H1 (cell line): ENCODE measurements at regions not wholly inside any gene's neighbourhood (a gene's known extent, or its start where the extent isn't known, plus 50 kb on each side); places are given as distances from the start of the nearest gene placed in this dataset.

Source experiments
- CTCF ChIA-PET: fragments of 300-600 bp; sonication (Branson Sonifier 250); formaldehyde crosslinking; loops from one replicate; lab custom pipeline; 2021; ENCODE audit not compliant: partially characterized antibody; lab: Charles Lee
- POLR2A ChIA-PET: fragments of 300-600 bp; sonication (Branson Sonifier 250); formaldehyde crosslinking; loops from one replicate; lab custom pipeline; 2021; ENCODE audit warnings: inconsistent platforms; ENCODE audit not compliant: partially characterized antibody; lab: Charles Lee
- DNase-seq, 2 experiments: peaks; one replicate each; pipeline versions ENCODE4 v3.0.0 to v3.0.0-alpha.2; 2010 to 2022; ENCODE audit warnings: low spot score in 2 of 2, low read depth in 1 of 2, mixed read lengths in 1 of 2
- FAIRE-seq: peaks from 2 replicates; lab custom pipeline; 2011; peaks lifted over from hg19 to GRCh38; lab: Jason Lieb, UNC
- H2AFZ ChIP-seq: 2 replicates; pipeline ENCODE4 v1.8.1; 2012; ENCODE audit warnings: low read length, inconsistent platforms
- H2AK5ac ChIP-seq: 2 replicates; pipeline ENCODE4 v1.6.1; 2013; ENCODE audit warnings: low read depth, low read length
- H2BK120ac ChIP-seq: replicated peaks from 2 replicates; pipeline ENCODE3; 2013; ENCODE audit warnings: low read depth, low read length, inconsistent platforms
- H2BK12ac ChIP-seq: 2 replicates; pipeline ENCODE4 v1.6.1; 2013; ENCODE audit warnings: low read depth, low read length
- H2BK15ac ChIP-seq: 2 replicates; pipeline ENCODE4 v1.6.1; 2013; ENCODE audit warnings: low read length
- H2BK20ac ChIP-seq: 2 replicates; pipeline ENCODE4 v1.6.1; 2013; ENCODE audit warnings: low read length
- H2BK5ac ChIP-seq: 2 replicates; pipeline ENCODE4 v1.6.1; 2013; ENCODE audit warnings: low read depth, low read length
- H3K14ac ChIP-seq: 2 replicates; pipeline ENCODE4 v1.6.1; 2013; ENCODE audit warnings: inconsistent platforms; ENCODE audit not compliant: insufficient read length
- H3K18ac ChIP-seq: 2 replicates; pipeline ENCODE4 v1.6.1; 2013; ENCODE audit warnings: low read length; ENCODE audit errors: extremely low read depth
- H3K23ac ChIP-seq: 2 replicates; pipeline ENCODE4 v1.6.1; 2013; ENCODE audit warnings: inconsistent platforms; ENCODE audit not compliant: insufficient read length
- H3K23me2 ChIP-seq: 2 replicates; pipeline ENCODE4 v1.6.1; 2013; ENCODE audit warnings: low read depth, low read length
- H3K27ac ChIP-seq: 2 replicates; pipeline ENCODE4 v1.6.1; 2011; ENCODE audit warnings: low read depth, low read length, inconsistent platforms
- H3K27me3 ChIP-seq, 4 experiments: replicated peaks in 1 of 4; 1 replicate in 1 of 4; 2 replicates in 3 of 4; pipeline versions ENCODE4 v1.6.1 to v1.8.1; 2011 to 2013; ENCODE audit warnings: low read length in 3 of 4, mild to moderate bottlenecking in 3 of 4, inconsistent platforms in 2 of 4, mixed read lengths in 2 of 4, moderate library complexity in 1 of 4; ENCODE audit not compliant: control insufficient read depth in 3 of 4, insufficient read depth in 3 of 4; ENCODE audit errors: extremely low read depth in 1 of 4
- H3K36me3 ChIP-seq, 4 experiments: 2 replicates each; pipeline versions ENCODE4 v1.6.1 to v1.8.1; 2011 to 2013; ENCODE audit warnings: mild to moderate bottlenecking in 4 of 4, low read length in 3 of 4, moderate library complexity in 2 of 4, control low read depth in 1 of 4, inconsistent platforms in 1 of 4; ENCODE audit not compliant: insufficient read depth in 4 of 4, control insufficient read depth in 2 of 4
- H3K4ac ChIP-seq: replicated peaks from 2 replicates; pipeline ENCODE3; 2013; ENCODE audit warnings: low read length, low read depth, mixed read lengths, inconsistent platforms; ENCODE audit not compliant: insufficient read length
- H3K4me1 ChIP-seq, 4 experiments: replicated peaks in 1 of 4; 1 replicate in 1 of 4; 2 replicates in 3 of 4; pipeline versions ENCODE4 v1.6.1 to v1.8.1; 2011 to 2013; ENCODE audit warnings: low read length in 3 of 4, inconsistent platforms in 2 of 4, mixed read lengths in 1 of 4; ENCODE audit not compliant: insufficient read depth in 4 of 4, control insufficient read depth in 3 of 4
- H3K4me2 ChIP-seq, 2 experiments: 2 replicates each; pipeline versions ENCODE4 v1.6.1 to v1.8.1; 2011 to 2013; ENCODE audit warnings: low read depth in 2 of 2, low read length in 2 of 2, control low read depth in 1 of 2, inconsistent platforms in 1 of 2, mild to moderate bottlenecking in 1 of 2; ENCODE audit not compliant: insufficient read depth in 1 of 2
- H3K4me3 ChIP-seq, 4 experiments: fragments of 200-600, 300-600 bp in 1 of 4; sonication (generic), shearing (Covaris generic), sonication (Bioruptor Twin) in 1 of 4; 2 replicates each; pipeline versions ENCODE4 v1.5.1 to v1.8.1; 2011 to 2016; ENCODE audit warnings: low read length in 4 of 4, low read depth in 3 of 4, control low read depth in 2 of 4, inconsistent platforms in 2 of 4, mild to moderate bottlenecking in 2 of 4, mixed read lengths in 1 of 4, moderate library complexity in 1 of 4; ENCODE audit not compliant: insufficient read depth in 2 of 4; ENCODE audit errors: extremely low read depth in 1 of 4
- H3K56ac ChIP-seq: replicated peaks from 2 replicates; pipeline ENCODE3; 2013; ENCODE audit warnings: low read depth, mild to moderate bottlenecking, mixed read lengths, low read length, inconsistent platforms; ENCODE audit not compliant: insufficient read length
- H3K79me1 ChIP-seq: 2 replicates; pipeline ENCODE4 v1.6.1; 2013; ENCODE audit warnings: low read depth, low read length, control low read depth
- H3K79me2 ChIP-seq, 2 experiments: 2 replicates each; pipeline versions ENCODE4 v1.6.1 to v1.8.1; 2012 to 2013; ENCODE audit warnings: low read length in 2 of 2, mild to moderate bottlenecking in 2 of 2, inconsistent platforms in 1 of 2; ENCODE audit not compliant: insufficient read depth in 2 of 2, control insufficient read depth in 1 of 2
- H3K9ac ChIP-seq, 4 experiments: replicated peaks in 1 of 4; 1 replicate in 1 of 4; 2 replicates in 3 of 4; pipeline versions ENCODE4 v1.6.1 to v1.8.1; 2011 to 2013; ENCODE audit warnings: low read depth in 3 of 4, low read length in 3 of 4, control low read depth in 2 of 4, mild to moderate bottlenecking in 2 of 4, moderate library complexity in 2 of 4, inconsistent platforms in 1 of 4; ENCODE audit errors: extremely low read depth in 1 of 4
- H3K9me3 ChIP-seq, 2 experiments: 2 replicates each; pipeline versions ENCODE4 v1.6.1 to v1.8.1; 2012 to 2013; ENCODE audit warnings: mild to moderate bottlenecking in 2 of 2, moderate library complexity in 2 of 2, control low read depth in 1 of 2, inconsistent platforms in 1 of 2, low read depth in 1 of 2, low read length in 1 of 2, mixed read lengths in 1 of 2; ENCODE audit not compliant: insufficient read depth in 2 of 2
- H4K20me1 ChIP-seq, 2 experiments: replicated peaks in 1 of 2; 2 replicates each; pipeline versions ENCODE3 to v1.8.1; 2011 to 2013; ENCODE audit warnings: inconsistent platforms in 2 of 2, low read length in 2 of 2, mild to moderate bottlenecking in 1 of 2; ENCODE audit not compliant: insufficient read depth in 2 of 2, control insufficient read depth in 1 of 2
- H4K5ac ChIP-seq: 2 replicates; pipeline ENCODE4 v1.6.1; 2013; ENCODE audit warnings: low read length, low read depth, mixed read lengths, inconsistent platforms; ENCODE audit not compliant: insufficient read length
- H4K8ac ChIP-seq: 2 replicates; pipeline ENCODE4 v1.8.0; 2013; ENCODE audit warnings: mild to moderate bottlenecking, moderate library complexity, low read length, inconsistent platforms; ENCODE audit not compliant: insufficient read depth; ENCODE audit errors: extremely low read depth
- H4K91ac ChIP-seq: replicated peaks from 2 replicates; pipeline ENCODE3; 2013; ENCODE audit warnings: low read length, mixed read lengths, inconsistent platforms; ENCODE audit not compliant: insufficient read length
- CEBPB ChIP-seq: IDR thresholded peaks from 2 replicates; pipeline ENCODE4 v1.6.1; 2012; ENCODE audit warnings: low read depth, low read length
- WGBS, 2 experiments: shearing (Covaris generic) in 1 of 2; methylation state at CpG; one replicate each; pipeline versions ENCODE4 v1.1.6 to v1.1.7; 2013 to 2015; ENCODE audit warnings: low lambda C conversion rate in 2 of 2, mixed read lengths in 2 of 2, inconsistent platforms in 1 of 2, low coverage in 1 of 2, missing lambda C conversion rate in 1 of 2; ENCODE audit not compliant: insufficient replicate concordance in 2 of 2, insufficient coverage in 1 of 2, insufficient read length in 1 of 2; ENCODE audit errors: extremely low coverage in 1 of 2, missing lambda C conversion rate in 1 of 2; 5-methylcytosine and 5-hydroxymethylcytosine counted together

DNA sequence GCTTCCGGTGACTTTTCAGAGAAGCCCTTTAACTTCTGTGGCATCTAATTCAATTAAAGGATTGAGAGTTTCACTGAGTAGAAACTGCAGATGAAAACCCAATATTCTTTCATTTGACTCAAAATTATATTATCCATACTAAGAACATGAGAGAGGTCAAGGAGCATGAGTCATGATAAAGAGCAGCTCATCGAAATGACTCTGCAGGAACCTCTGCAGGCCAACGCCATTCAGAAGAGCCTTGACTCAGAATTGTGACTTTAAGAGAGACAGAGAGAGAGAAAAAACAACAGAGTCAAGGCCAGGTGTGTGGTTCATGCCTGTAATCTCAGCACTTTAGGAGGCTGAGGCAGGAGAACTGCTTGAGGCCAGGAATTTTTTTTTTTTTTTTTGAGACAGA is 417.2 kb upstream of the XYLT1 start:
- H3K4me1 ChIP-seq: peaks cover 0 to 2% (median 0%) of the 10 kb centered on the region in 4 experiments; a peak in 1 of 7 replicates
- H3K9ac ChIP-seq: no peak overlapping the region
- no peaks in the 10 kb centered on the region for H3K79me2 ChIP-seq
- H2BK120ac ChIP-seq: no peak overlapping the region
- no peaks in the 10 kb centered on the region for H3K9me3 ChIP-seq
- H3K18ac ChIP-seq: no peak overlapping the region
- no peak overlapping the region for H3K27ac ChIP-seq
- H3K56ac ChIP-seq: no peak overlapping the region
- no peak for FAIRE-seq
- no peaks in the 10 kb centered on the region for H3K36me3 ChIP-seq
- H3K4me3 ChIP-seq: no peak overlapping the region
- H2BK15ac ChIP-seq: no peak overlapping the region
- H3K4ac ChIP-seq: no peak overlapping the region
- no peak overlapping the region for H2BK20ac ChIP-seq
- no peak overlapping the region for H4K91ac ChIP-seq
- WGBS, 2 experiments: 98% methylated on average over 3 of the region's 3 CpGs; no CpG with 5 or more reads in 1 of the 2 experiments
- no peak overlapping the region for H2AFZ ChIP-seq
- no peak overlapping the region for H4K8ac ChIP-seq
- H2AK5ac ChIP-seq: no peak overlapping the region
- ChIA-PET POLR2A (no interaction called here), CTCF (interaction anchor here (0.6 kb wide), 1 partner anchor 317 kb away, joined by 3 read pairs; no protein-coding TSS in a partner anchor)
- H2BK12ac ChIP-seq: no peak overlapping the region
- H4K20me1 ChIP-seq: no peaks in the 10 kb centered on the region
- no peak for DNase-seq
- H3K23me2 ChIP-seq: no peaks in the 10 kb centered on the region
- no peak overlapping the region for H3K23ac ChIP-seq
- H3K14ac ChIP-seq: no peak overlapping the region
- no peak overlapping the region for H4K5ac ChIP-seq
- no peaks in the 10 kb centered on the region for H3K79me1 ChIP-seq
- H3K27me3 ChIP-seq: no peaks in the 10 kb centered on the region
- H3K4me2 ChIP-seq: no peak overlapping the region
- no peak overlapping the region for H2BK5ac ChIP-seq
- TF ChIP-seq CEBPB: no peak
